GM19043 (cell line): ENCODE measurements at regions not wholly inside any gene's neighbourhood (a gene's known extent, or its start where the extent isn't known, plus 50 kb on each side); places are given as distances from the start of the nearest gene placed in this dataset.
"Not testable (repeated sequence)": the region's sequence is repeated elsewhere in the genome, so short reads cannot be mapped to it uniquely, and the experiment has no call there.

Experiments used
- ATAC-seq: cut with Tn5 transposase; IDR thresholded peaks from one replicate; pipeline ENCODE4 v1.9.1; 2021; ENCODE audit warnings: low read depth; ENCODE audit not compliant: unreplicated experiment

DNA sequence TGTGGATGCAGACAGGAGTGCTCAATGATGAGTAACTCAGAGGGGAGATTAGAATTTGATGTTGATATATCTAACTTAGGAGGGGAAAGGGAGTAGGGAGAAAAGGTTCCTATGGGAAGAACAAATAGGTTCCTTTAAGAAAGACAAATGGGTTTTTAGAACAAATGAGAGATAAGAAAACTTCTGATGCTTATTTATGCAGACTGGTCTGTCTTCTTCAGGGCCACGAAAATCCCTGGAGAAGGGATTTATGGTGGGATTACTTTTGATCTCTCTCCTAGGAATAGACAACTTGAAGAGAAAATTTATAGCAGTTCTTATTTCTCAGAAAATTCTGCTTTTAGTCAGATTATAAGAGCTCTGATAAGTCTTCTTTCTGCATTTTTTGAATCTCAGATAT lies 99.0 kb upstream of the DDHD1 start:
- no peak for ATAC-seq

DNA sequence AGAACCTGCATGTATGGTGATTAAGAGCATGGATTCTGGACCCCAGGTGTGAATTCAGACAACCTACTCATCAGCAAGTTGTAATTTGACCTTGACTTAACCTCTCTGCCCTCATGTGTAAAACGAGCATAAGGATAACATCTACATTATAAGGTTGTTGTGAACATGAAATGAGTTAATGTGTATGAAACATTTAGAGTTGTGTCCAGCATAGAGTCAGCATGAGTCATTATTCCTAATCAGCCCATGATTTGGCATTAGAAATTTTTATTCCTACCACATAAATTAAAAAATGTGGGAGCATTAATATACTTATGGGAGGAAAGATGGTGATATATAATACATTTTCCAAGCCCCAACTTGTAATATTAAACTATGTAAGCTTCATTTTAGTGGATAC lies 95.9 kb upstream of the DDHD1 start:
- ATAC-seq: no peak

DNA sequence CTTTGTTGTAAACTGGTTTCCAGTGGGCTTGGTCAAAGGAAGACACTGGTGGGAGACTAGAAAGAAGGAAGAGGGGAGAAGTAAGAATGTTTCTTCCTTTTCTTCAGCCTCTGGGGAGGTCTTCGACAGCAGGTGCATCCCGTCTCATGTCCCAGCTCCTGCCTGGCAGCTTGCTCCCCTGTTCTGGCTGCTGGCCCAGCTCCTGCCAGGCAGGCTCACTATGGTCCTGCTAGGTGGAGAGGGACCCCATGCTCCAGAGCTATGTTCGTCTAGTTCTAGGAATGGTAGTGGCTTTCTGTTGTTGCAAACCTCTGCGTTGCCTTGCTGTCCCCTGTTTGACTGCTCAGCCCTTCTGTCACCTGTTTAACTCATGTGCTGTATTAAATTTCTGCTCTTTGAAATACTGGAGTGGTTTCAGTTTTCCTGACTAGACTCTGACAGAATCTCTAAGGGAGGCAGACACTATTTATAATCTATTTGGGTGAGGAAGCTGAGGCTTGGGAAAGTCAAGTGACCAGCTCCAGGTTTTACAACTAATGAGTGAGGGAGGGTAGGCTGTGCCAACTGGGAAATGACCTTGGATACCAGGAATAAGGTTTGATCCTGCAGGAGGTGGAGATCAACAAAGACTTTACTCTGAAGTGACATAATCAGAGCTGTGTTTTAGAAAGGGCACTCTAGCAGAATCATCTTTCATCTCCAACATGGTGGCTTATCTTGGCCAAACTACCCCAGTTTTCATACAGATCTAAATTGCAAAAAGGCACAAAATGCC lies 94.7 kb upstream of the DDHD1 start:
- no peak for ATAC-seq

DNA sequence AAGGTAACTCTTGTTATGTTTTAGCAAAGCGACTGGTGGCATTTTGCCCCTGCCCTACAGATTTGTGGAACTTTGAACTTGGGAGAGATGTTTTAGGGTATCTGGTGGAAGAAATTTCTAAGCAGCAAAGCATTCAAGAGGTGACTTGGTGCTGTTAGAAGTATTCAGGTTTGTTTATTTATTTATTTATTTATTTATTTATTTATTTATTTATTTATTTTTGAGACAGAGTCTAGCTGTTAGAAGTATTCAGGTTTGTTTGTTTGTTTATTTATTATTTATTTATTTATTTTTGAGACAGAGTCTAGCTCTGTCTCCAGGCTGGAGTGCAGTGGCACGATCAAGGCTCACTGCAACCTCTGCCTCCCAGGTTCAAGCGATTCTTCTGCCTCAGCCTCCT lies 89.8 kb upstream of the DDHD1 start:
- ATAC-seq: not testable (repeated sequence)

DNA sequence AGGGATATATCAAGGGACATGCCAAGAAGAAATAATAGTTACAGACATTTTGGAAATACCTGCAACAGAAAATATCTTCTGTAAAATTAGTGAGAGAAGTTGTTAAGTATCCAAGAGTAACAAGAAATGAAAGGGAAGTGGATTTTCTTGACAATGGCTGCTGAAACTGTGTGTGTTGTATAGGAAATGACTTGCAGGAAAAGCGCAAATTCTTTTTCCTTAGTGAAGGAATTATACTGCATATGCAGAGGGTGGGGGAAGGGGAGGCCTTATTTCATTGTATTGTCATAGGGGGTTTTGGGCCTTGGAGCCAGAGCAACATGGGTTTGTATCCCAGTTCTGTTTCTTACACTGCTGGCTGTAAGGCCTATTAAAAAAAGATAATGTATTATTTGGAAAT lies 84.4 kb upstream of the DDHD1 start:
- no peak for ATAC-seq

DNA sequence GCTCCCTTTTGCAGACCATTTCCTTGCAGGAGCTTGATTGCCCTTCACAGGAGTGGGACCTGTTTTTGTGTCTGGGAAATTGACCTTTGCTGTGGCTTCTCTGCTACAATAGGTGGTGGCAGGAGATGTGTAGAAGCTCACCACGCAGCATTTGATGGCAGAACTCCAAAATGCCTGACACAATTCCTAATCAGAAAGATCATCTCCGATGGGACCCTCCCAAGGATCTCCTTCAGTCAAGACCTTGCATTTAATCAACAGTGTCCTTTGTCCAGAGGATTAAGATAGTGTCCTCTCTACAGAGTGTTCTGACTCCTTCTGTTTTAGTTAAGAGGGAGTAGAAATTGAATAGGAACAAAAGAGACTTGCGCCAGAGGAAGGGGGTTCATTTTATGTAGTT lies 83.6 kb upstream of the DDHD1 start:
- ATAC-seq: no peak

DNA sequence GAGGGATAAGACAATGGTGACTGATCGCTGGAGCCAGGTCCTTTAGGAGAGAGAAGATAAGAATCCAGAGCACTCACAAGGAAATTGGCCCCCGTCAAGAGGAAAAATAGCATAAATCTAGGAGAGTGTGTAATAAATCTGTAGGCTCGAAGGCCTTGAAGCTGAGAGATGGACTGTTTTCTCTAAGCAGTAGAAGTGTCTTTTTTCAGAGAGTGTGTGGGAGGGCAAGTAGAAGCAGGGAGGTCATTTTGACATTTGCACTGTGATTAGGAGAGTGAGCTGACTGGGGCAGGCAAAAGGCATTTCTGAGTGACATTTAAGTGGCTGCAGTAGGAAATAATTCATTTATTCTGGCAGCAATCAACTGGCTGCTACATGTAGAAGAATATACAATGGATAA lies 78.0 kb upstream of the DDHD1 start:
- ATAC-seq: no peak

DNA sequence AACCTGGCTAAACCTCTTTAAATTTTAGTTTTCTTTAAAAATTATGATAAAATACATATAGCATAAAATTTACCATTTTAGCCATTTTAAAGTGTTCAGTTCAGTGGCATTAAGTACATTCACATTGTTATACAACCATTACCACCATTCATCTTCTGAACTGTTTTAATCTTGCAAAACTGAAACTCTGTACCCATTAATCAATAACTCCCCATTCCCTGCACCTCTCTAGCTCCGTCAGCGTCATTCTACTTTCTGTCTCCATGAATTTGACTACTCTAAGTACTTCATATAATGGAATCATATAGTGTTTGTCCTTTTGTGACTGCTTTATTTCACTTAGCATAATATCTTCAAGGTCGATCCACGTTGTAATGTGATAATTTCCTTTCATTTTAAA lies 75.8 kb upstream of the DDHD1 start:
- ATAC-seq: no peak

DNA sequence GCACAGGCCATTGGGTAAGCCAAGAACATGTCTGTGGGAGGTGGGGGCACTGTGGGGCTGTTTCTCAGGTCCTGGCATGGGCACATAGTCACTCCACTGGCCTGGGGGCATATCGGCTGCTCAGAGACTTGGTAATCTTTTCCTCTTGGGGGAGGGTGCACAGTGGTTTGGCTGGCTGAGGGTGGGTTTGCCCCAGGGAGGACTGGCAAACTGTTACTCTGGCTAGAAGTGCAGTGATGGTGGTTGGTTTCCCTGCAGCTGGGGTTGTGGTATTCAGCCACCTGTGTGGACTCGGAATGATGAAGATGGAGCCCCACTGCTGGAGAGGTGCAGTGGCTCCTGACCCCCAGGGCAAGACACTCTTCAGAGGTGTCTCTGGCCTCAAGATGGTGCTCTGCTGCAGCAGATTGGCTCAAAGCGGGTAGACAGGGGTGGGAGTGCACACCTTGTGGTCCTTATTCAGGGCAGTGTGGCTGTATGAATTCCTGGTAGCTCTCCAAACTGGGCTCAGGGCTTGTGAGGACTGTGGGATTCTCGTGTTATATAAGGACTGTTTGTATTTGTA lies 74.1 kb upstream of the DDHD1 start:
- ATAC-seq: no peak

DNA sequence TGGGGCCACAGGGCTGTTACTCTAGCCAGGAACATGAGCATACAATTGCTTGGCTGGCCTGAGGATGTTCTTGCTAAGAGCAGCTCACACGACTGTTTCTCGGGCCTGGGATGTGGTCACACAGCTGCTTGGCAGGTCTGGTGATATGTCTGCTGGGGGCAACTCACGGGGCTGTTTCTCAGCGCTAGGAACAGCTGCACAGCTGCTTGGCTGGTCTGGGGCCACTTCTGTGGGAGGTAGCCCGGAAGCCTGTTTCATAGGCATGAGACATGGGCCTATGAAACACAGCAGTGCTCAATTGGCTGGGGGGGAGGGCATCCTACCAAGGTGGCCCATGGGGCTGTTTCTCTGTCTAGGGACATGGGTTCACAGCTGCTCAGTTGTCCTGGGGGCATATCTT lies 73.4 kb upstream of the DDHD1 start:
- ATAC-seq: no peak

DNA sequence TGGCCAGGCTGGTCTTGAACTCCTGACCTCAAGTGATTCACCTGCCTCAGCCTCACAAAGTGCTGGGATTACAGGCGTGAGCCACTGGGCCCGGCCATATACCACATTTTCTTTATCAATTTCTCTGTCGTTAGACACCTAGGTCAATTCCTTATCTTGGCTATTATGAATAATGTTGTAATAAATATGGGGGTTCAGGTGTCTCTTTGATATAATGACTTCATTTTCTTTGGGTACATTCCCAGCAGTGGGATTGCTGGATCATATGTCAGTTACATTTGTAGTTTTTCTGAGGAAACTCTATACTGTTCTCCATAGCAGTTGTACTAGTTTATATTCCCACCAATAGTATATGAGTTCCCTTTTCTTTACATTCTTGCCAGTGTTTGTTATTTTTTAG lies 67.8 kb upstream of the DDHD1 start:
- ATAC-seq: no peak

DNA sequence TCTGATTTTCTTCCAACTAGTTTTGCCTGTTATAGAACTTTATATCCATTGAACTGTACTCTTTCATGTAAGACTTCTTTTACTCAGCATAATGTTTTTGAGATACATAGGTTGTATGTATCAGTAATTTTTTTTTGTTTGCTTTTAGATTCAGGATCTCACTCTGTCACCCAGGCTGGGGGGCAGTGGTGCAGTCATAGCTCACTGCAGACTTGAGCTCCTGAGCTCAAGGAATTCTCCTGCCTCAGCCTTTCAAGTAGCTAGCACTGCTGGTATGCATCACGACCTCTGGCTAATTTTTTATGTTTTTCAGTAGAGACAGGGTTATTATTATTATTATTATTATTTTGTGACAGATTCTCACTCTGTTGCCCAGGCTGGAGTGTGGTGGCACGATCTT lies 65.0 kb upstream of the DDHD1 start:
- no peak for ATAC-seq

DNA sequence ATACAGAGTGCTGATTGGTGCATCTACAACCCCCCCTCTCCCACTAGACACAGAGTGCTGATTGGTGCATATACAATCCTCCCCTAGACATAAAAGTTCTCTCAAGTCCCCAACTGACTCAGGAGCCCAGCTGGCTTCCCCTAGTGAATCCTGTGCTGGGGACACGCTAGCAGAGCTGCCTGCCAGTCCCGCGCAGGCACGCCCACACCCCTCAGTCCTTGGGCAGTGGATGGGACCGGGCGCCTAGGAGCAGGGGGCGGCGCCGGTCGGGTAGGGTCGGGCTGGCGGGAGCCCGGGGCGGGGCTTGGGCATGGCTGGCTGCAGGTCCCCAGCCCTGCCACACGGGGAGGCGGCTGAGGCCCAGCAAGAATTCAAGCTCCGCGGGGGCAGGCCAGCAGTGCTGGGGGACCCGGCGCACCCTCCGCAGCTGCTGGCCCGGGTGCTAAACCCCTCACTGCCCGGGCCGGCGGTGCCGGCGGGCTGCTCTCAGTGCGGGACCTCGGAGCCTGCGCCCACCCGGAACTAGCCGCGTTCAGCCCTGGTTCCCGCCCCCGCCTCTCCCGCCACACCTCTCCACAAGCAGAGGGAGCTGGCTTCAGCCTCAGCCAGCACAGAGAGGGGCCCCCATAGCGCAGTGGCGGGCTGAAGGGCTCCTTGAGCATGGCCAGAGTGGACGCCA lies 64.3 kb upstream of the DDHD1 start:
- ATAC-seq: peak; percentile 99

DNA sequence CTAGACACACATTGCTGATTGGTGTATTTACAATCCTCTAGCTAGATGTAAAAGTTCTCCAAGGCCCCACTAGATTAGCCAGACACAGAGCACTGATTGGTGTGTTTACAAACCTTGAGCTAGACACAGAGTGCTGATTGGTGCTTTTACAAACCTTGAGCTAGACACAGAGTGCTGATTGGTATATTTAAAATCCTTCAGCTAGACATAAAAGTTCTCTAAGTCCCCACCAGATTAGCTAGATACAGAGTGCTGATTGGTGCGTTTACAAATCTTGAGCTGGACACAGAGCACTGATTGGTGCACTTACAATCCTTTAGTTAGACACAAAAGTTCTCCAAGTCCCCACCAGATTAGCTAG lies 63.8 kb upstream of the DDHD1 start:
- not testable (repeated sequence) for ATAC-seq

DNA sequence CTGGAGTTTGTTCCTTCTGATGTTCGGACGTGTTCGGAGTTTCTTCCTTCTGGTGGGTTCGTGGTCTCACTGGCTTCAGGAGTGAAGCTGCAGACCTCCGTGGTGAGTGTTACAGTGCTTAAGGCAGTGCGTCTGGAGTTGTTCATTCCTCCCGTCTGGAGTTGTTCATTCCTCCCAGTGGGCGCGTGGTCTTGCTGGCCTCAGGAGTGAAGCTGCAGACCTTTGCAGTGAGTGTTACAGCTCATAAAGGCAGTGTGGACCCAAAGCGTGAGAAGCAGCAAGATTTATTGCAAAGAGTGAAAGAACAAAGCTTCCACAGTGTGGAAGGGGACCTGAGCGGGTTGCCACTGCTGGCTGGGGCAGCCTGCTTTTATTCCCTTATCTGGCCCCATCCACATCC lies 63.4 kb upstream of the DDHD1 start:
- not testable (repeated sequence) for ATAC-seq

DNA sequence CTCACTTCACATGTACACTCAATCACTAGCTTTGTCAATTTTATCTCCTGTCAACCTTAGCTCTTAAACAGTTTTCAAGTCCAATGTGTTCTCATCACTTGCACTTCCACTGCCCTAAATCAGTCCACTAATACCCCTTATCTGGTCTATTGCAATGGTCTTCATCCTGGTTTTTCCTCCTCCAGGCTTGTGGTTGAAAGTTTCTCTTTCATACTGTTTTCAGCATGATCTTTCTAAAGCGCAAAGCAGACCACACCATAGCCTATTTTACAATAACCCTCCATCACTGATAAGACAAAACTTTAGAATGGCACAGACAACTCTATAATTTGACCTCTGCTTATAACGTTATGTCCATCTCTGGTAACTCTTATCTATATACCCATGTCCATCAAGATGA lies 62.0 kb upstream of the DDHD1 start:
- no peak for ATAC-seq

DNA sequence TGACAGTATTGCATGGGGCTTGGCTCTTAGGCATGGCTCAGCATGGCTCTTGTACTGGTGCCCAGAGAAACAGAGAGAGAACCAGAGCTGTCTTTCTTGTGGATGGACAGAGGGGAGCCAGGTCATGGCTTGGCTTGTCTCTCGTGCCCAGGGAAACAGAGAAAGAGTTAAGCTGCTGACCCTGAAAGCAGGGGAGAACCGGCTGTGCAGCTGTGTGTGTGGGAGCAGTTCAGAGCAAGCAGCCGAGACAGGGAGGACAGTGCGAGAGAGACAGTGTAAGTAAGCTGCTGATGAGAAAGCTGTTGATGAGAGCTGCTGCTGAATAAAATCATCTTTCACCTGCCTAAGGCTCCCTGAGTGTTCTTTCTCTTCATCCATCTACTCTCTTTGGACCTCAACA lies 61.3 kb upstream of the DDHD1 start:
- no peak for ATAC-seq

DNA sequence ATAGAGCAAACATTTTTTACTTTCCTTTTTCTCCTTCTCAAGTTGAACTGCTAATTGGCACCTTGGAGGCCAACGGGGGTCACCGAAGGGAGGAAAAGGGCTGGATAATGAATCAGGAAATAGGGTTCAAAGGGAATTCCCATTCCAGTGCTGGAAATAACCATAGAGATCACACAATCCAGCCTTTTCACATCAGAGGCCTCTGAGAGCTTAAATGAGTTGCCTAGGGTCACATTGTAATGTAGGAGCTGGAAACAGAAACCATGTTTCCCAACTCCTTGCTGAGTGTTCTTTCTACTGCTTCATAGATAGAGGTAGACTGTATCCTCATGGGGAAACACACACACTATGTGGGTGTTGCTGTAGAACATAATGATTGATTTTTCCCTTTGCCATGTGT lies 60.6 kb upstream of the DDHD1 start:
- no peak for ATAC-seq

DNA sequence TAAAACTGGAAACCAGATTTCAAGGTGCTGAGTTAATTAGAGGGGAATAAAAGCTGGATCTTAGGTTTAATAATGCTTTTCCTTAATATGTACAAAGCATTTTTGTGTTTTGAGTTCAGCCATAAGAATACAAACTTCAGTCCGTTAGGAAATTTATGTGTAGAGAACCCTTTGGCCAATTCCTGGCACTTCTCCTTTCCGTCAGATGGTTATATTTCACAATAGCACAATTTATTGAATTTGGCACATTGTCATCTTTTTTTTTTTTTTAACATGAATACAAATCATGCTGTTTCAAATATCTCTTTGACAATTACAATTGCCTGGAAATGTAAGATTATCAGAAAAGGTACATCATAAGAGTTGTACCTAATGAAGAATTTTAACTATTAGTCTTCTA lies 56.2 kb upstream of the DDHD1 start:
- ATAC-seq: no peak
